A549 (cell line): ENCODE measurements at regions not wholly inside any gene's neighbourhood (a gene's known extent, or its start where the extent isn't known, plus 50 kb on each side); places are given as distances from the start of the nearest gene placed in this dataset.

ENCODE experiments used
- CHD2 ChIP-seq: fragments of 150-350 bp; IDR thresholded peaks from 2 replicates; pipeline ENCODE4 v1.6.1; 2014; ENCODE audit warnings: low read length; ENCODE audit not compliant: partially characterized antibody
- EP300 ChIP-seq, 2 experiments: fragments of >200 bp; sonication (Bioruptor Twin); formaldehyde crosslinking; IDR thresholded peaks; 2 replicates in 1 of 2; 3 replicates in 1 of 2; pipeline ENCODE4 v1.6.1; 2016 to 2017
- FOXS1 ChIP-seq: fragments of 250-450 bp; sonication (Bioruptor Pico); IDR thresholded peaks from 2 replicates; pipeline ENCODE4 v1.5.0; 2020; ENCODE audit warnings: mild to moderate bottlenecking, moderate library complexity
- HMGXB4 ChIP-seq: fragments of 250-450 bp; sonication (Bioruptor Pico); IDR thresholded peaks from 2 replicates; pipeline ENCODE4 v1.5.0; 2021; ENCODE audit warnings: mild to moderate bottlenecking, moderate library complexity, borderline replicate concordance
- MAFK ChIP-seq: fragments of 450-650 bp; IDR thresholded peaks from 2 replicates; pipeline ENCODE4 v1.6.1; 2014; ENCODE audit not compliant: partially characterized antibody
- MYC ChIP-seq: IDR thresholded peaks from 2 replicates; pipeline ENCODE4 v1.6.1; 2012; ENCODE audit warnings: mild to moderate bottlenecking, inconsistent platforms, low read length, improper control_type of control experiment, borderline replicate concordance
- POLR2A ChIP-seq: IDR thresholded peaks from 2 replicates; pipeline ENCODE4 v1.6.1; 2012; ENCODE audit warnings: mild to moderate bottlenecking, low read length
- RAD21 ChIP-seq, 2 experiments: fragments of >200 bp in 1 of 2; sonication (Bioruptor Twin) in 1 of 2; formaldehyde crosslinking in 1 of 2; IDR thresholded peaks in 1 of 2; conservative IDR thresholded peaks in 1 of 2; 2 replicates in 1 of 2; 3 replicates in 1 of 2; pipeline ENCODE4 v1.6.1; 2012 to 2018; ENCODE audit warnings: inconsistent platforms in 1 of 2
- TF ChIP-seq, protein P1 (sequence below): fragments of >200 bp; sonication (Bioruptor Twin); formaldehyde crosslinking; IDR thresholded peaks from 3 replicates; pipeline ENCODE4 v1.5.1; 2016

GRCh38 chr7:115078386-115078785 is 156.5 kb downstream of the MDFIC start:
- no peak for TF ChIP-seq EP300 (IDR thresholded peaks at IDR 0.05)
- TF ChIP-seq, protein P1, sequence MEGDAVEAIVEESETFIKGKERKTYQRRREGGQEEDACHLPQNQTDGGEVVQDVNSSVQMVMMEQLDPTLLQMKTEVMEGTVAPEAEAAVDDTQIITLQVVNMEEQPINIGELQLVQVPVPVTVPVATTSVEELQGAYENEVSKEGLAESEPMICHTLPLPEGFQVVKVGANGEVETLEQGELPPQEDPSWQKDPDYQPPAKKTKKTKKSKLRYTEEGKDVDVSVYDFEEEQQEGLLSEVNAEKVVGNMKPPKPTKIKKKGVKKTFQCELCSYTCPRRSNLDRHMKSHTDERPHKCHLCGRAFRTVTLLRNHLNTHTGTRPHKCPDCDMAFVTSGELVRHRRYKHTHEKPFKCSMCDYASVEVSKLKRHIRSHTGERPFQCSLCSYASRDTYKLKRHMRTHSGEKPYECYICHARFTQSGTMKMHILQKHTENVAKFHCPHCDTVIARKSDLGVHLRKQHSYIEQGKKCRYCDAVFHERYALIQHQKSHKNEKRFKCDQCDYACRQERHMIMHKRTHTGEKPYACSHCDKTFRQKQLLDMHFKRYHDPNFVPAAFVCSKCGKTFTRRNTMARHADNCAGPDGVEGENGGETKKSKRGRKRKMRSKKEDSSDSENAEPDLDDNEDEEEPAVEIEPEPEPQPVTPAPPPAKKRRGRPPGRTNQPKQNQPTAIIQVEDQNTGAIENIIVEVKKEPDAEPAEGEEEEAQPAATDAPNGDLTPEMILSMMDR: no peak
- TF ChIP-seq RAD21 (conservative IDR thresholded peaks at IDR 0.05 in 1 of 2, IDR thresholded peaks at IDR 0.05 in 1 of 2): no peak
- TF ChIP-seq HMGXB4 (CRISPR knock-in tag): no peak
- TF ChIP-seq MAFK: no peak
- TF ChIP-seq MYC: no peak
- no peak for TF ChIP-seq POLR2A
- no peak for TF ChIP-seq FOXS1 (CRISPR knock-in tag)
- TF ChIP-seq CHD2: no peak
